Stimulated activated CD8-positive, alpha-beta memory T cell treated with anti-CD3 and anti-CD28 coated beads, Interleukin-4, amount 100 ng/mL, for 48 hours (primary cell): ENCODE measurements at regions not wholly inside any gene's neighbourhood (a gene's known extent, or its start where the extent isn't known, plus 50 kb on each side); places are given as distances from the start of the nearest gene placed in this dataset.
A peak's percentile ranks its signal among the peaks of the same experiment; 100 is the strongest.
"Not testable (repeated sequence)": the region's sequence is repeated elsewhere in the genome, so short reads cannot be mapped to it uniquely, and the experiment has no call there.

Source experiments
- DNase-seq: peaks from one replicate; pipeline ENCODE4 v3.0.0-alpha.2; 2020

- DNase-seq, result not testable (repeated sequence)
Measured at GRCh38 chr17:20387549-20387948, 79.8 kb downstream of the LGALS9B start.

- peak; percentile 28 for DNase-seq
Measured at GRCh38 chr17:20381358-20382300, 85.7 kb downstream of the LGALS9B start.

DNA sequence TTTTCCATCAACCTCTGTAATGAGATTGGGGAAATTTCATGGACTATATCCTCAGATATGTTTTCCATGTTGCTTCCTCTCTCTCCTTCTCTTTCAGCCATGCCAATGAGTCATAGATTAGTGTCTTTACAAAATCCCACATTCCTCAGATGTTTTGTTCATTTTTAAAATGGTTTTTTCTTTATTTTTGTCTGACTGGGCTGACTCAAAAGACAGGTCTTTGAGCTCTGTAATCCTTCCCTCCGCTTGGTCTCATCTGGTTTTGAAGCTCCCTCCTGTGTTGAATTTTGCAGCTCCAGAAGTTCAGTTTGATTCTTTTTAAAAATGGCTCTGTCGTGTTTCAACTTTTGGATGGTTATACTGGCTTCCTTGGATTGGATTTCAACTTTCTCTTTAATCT, 86.7 kb downstream of the LGALS9B start:
- DNase-seq, result not testable (repeated sequence)

DNA sequence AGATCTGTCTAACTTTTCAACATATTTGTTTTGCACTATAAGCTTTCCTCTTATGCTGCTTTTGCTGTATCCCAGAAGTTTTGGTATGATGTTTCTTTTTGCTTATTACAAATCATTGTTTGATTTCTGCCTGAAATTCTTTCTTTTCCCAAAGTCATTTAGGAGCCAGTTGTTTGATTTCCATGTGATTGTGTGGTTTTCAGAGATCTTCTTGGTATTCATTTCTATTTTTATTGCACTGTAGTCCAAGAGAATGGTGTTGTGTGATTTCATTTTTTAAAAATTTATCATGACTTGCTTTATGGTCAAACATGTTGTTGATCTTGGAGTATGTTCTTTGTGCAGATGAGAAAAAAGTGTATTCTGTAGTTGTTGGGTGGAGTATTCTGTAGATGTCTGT, 88.1 kb downstream of the LGALS9B start:
- not testable (repeated sequence) for DNase-seq

- not testable (repeated sequence) for DNase-seq
Measured at GRCh38 chr17:20376642-20377041, 90.7 kb downstream of the LGALS9B start.

DNA sequence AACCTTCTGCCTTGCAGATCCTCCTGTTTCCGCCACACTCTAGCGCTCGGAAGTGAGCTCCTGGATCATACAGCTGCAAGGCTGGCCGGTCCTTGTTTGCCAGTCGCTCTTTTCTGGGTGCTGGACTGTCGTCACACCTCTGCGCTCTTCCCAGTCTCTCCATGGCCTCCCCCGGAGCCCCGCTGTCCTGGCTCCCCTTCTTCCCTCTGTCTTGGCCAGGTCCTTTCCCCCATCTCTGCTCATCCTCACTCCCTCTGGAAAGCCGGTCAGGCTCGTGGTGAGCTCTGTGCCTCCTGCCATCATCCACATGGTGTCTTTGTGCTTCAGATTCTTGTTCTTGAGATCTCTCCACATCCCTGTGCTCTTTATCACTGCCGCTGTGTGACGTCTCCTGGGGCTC, 91.6 kb downstream of the LGALS9B start:
- not testable (repeated sequence) for DNase-seq
